CD4-positive, alpha-beta T cell treated with Interleukin-6 for 4 hours (primary cell): ENCODE measurements at regions not wholly inside any gene's neighbourhood (a gene's known extent, or its start where the extent isn't known, plus 50 kb on each side); places are given as distances from the start of the nearest gene placed in this dataset.

Experiments used
- DNase-seq: peaks from one replicate; pipeline ENCODE4 v3.0.0-alpha.2; 2020; ENCODE audit warnings: mixed read lengths

- DNase-seq: no peak
These were observed 49.9 kb downstream of the SYNE3 start for GRCh38 chr14:95466506-95466905.

GRCh38 chr14:95465936-95466335, 50.5 kb downstream of the SYNE3 start:
- no peak for DNase-seq

DNA sequence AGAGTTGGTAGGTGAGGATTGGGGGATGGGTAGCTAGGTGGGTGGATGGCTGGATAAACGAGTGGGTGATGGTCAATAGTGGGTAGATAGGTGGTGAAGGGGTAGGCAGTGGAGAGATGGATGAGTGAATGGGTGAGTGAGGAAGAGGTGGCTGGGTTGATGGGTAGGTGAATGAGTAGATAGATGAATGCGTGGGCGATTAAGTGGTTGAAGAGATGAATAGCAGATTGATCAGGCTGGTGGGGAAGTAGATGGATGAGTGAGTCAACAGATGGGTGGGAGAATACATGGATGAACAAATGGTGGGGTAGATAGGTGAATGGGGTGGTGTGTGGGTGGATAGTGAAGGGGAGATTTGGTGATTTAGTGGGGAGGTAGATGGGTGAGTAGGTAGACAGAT, 51.1 kb downstream of the SYNE3 start:
- no peak for DNase-seq

DNA sequence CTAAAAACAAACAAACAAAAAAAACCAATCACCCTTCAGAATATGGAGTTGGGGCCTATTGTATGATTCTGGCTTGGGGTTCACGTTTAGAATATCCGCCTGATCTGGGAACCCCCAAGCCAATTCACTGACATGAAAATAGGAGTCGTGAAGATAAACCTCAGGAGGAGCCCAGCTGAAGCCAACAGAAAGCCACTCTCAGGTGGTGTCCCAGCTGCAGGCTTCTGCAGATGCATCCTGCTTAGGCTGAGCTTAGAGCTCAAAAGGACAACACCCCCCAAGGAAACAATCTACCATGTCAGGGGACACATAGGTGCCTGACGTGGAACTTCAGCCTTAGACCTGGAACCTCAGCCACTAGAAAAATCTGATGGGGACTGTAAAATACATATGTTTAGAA, 51.9 kb downstream of the SYNE3 start:
- DNase-seq: peak; percentile 46

DNA sequence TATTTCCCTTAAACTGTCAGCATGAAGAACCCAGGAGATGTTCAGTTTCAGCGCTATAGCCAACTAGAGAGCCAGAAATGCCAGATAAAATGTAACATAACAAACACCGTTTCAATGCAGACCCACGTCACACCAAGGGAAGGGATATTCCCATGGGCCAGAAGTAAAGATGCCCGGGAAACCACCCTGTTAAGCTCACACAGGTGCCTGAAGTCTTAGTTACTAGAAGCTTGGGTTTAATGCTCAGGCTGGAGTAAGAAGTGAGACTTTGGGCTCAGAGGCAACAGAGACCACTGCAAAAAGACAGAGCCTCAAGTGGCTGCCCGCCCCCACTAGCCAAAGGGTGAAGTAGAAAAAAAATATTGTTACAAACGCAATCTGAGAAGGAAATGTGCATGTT, 52.3 kb downstream of the SYNE3 start:
- no peak for DNase-seq

- DNase-seq: peak; percentile 70
These were observed 53.1 kb downstream of the SYNE3 start for GRCh38 chr14:95463171-95463901.

GRCh38 chr14:95462491-95462890, 54.0 kb downstream of the SYNE3 start:
- DNase-seq: no peak

GRCh38 chr14:95460647-95461478, 55.6 kb downstream of the SYNE3 start:
- DNase-seq: no peak

- DNase-seq: no peak
These were observed 57.5 kb downstream of the SYNE3 start for GRCh38 chr14:95458906-95459305.

DNA sequence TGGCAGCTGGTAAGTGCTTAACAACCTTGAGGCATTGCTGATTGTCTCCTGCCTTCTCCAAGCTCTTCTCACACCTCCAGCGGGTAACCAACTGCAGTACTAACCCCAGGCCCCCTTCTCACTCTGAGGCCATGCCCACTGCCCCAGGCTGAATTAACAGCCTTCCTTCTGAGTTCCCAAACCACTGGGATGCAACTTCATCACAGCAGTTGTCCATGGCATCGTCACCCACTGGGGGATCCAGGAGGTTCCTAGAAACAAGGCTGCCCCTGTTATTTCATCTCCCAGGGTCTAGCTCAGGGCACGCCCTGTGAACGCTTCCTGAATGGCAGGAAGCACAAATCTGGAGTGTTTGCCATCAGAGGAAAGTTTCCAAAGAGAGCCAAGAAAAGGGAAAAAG, 58.0 kb downstream of the SYNE3 start:
- no peak for DNase-seq

DNA sequence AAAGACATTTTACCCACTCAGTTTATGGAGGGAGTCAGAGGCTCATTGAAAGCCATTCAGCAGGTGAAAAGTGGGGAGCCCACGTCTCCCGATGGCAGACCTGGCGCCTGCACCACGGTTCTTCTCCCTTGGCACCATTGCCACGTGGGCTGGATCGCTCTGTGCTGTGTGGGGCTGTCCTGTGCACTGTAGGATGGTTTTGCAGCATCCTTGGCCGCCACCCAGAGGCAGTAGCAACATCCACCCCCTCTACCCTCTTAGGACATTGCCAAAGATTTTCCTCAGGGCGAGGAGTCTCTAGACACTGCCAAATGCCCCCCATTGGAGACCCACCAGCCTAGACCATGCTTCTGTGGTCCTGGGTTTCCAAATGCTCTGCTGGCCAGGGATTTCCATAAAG, 60.2 kb downstream of the SYNE3 start:
- no peak for DNase-seq

- DNase-seq: no peak
These were observed 61.2 kb downstream of the SYNE3 start for GRCh38 chr14:95455246-95455645.

DNA sequence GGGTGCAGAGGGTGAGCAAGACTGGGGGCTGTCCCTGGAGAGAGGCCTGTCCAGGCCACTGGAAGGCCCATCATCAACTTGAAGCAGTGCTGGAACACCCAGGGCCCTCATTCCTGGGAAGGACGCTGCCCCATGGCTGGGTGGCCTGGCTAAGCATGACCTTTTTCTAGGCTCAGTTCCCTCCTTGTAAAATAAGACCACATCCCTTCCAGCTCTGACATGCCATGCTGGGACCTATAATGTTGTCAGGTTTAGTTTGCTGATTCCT, 62.8 kb downstream of the SYNE3 start:
- no peak for DNase-seq

GRCh38 chr14:95452893-95453712, 63.3 kb downstream of the SYNE3 start:
- no peak for DNase-seq

DNA sequence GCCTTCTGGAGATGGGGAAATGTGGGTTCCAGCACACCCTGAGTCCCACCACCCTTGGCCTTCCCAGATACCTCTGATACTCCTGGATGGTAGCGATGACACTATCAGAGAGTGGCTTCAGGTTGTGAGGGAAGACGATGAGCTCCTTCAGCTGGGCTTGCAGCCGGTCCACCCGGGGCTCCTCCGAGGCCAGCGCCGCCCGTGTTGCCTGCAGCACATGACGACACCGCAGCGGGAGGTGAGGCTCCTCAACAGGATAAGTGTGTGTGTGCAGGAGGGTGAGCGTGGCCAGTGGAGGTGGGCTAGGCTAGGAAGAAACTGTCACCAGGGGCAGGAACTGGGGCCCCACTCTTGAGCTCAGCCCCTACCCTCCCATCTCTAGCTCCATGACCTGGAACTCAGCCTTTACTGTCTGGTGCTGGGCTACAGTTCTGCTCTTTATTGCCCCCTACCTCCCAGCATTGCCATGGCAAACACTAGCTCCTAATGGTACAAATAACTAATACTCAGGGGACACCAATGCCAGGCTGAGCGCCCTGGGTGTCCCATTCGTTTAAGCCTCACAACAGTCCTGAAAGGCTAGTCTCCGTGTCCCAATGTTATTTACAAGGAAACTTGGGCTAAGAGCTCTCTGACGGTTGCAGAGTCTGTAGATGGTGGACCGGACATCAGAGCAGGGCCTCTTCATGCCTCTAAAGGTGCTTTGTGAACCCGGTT, 64.1 kb downstream of the SYNE3 start:
- DNase-seq: peak; percentile 9

DNA sequence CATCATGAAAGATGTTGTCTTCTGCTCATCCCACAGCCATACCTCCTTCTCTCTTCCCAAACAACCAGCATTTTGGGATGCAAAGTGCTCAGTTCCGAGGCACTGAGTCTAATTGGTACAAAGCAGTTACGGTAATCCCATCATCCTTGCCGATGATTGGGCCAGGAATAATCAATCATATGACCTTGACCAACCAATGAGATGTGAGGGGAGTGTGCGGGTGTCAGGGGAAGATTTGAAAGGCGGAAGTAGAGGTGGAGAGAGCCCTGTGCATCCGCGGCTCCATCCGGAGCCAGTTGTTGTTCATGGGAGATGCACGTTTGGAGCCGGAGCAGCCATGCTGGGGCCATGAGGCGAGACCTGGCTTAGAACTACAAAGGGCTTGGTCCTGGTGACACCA, 67.3 kb downstream of the SYNE3 start:
- no peak for DNase-seq

DNA sequence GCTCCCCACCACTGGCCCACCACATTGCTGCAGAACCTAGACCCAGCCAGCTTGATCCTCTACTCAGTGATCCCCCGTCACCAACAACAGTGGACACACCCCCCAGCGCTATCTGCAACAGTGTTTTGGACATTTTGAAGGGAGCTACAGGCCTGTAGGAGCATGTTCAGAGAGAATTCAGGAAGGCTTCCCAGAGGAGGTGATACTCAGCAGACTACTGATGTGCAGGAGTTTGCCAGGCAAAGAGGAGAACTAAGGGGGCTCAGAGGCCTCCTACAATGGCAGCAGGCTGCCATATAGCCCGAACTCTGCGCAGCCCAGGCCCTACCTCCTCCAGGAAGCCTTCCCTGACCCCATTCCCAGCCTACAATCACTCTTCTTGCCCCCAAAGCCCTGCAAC, 70.0 kb downstream of the SYNE3 start:
- DNase-seq: no peak

DNA sequence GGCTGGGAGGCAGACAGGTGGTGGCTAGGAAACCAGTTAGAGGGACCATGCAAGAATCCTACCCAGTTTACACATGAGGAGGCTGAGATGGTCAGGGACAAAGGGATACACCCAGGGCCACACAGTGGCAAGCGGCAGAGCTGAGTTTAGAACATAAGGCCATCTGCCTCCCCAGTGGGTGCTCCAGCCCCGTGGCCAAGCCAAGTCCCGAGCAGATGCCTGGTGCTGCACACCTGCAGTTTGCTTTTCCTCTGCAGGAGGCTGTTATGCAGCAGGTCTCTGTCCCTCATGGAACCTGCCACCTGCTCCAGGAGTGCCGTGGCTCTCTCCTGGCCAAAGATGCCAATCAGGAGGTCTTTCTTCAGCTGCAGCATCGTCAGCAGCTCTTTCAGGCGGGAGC, 70.8 kb downstream of the SYNE3 start:
- no peak for DNase-seq

DNA sequence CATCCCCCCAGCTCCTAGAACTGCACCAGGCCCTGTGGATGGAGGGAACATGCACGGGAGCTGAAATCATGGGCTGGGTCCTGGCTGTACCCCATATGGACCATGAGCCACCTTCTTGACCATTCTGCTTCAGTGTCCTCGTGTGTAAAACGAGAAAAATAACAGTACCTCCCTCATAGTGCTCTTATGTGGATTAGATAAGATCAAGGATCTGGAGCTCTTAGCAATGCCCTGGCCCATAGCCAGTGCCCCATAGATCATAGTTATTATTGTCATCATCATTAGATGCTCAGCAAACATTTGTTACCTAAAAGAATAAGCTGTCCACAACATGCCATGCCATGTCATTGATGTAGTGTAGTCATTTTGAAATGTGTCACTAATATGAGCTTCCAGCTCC, 71.3 kb downstream of the SYNE3 start:
- DNase-seq: no peak

DNA sequence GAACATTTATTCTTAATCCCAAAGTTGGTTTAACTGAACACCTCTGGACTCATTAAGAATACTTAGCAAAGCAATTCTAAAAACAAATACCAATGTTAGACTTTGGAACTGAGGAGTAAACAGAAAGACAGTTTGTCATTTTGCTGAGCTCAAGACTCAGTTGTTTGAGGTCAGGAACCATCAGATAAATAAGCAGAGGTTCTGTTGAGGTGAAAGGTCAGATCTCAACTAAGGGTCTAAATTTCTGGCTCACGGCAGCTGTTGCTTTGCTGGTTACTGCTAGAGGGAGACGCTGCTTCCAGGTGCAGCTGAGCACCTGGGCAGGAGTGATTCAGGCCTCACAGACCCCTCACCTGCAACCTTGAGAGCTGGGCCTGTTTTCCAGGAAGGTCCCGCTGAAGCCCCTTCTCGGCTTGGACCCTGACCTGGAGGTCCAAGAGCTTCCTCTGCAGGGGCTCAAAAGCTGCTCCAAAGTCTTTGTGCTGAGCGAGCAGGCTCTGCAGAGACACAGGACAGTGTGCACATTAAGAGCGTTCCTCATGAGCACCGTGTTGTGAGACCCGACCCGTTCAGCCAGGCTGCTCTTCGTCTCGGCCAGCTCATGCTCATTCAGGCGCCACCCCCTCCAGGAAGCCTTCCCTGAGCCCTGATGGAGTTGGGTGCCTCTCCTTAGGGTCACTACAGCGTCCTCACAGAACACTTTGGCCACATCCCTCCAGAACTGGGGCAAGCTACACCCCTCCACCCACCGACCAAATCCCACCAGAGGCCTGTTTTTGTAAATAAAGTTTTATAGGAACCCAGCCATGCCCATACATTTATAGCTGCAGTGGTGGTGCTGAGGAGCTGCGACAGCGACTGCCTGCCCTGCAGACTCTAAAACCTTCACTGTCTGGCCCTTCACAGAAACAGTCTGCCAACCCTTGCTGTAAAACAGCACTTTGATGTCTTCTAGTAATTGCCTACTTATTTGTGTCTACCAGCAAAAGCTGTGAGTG, 72.0 kb downstream of the SYNE3 start:
- DNase-seq: no peak

DNA sequence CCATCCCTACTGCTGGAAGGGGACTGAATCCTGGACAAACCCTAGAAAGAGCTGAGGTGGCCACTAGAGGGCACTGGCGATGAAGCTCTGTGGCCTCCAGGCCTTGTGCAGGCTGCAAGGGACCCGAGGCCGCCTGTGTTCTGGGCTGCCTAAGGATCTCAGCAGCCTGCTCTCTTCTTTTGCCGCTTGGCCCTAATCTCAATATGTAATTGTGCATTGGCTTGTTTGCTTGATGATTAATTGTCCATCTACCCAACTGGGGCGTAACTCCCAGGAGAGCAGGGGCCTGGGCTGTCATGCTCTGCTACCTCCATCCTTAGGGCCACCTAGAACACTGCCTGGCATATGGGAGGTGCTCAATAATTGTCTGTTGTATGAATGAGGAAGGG, 73.8 kb downstream of the SYNE3 start:
- peak; percentile 85 for DNase-seq
